Anterior cingulate cortex (tissue), 58 donors: ENCODE measurements at regions not wholly inside any gene's neighbourhood (a gene's known extent, or its start where the extent isn't known, plus 50 kb on each side); places are given as distances from the start of the nearest gene placed in this dataset.

Source experiments
- DNase-seq, 58 donors: peaks; one replicate each; lab custom pipeline; 2025; lab: John Stamatoyannopoulos, UW

DNA sequence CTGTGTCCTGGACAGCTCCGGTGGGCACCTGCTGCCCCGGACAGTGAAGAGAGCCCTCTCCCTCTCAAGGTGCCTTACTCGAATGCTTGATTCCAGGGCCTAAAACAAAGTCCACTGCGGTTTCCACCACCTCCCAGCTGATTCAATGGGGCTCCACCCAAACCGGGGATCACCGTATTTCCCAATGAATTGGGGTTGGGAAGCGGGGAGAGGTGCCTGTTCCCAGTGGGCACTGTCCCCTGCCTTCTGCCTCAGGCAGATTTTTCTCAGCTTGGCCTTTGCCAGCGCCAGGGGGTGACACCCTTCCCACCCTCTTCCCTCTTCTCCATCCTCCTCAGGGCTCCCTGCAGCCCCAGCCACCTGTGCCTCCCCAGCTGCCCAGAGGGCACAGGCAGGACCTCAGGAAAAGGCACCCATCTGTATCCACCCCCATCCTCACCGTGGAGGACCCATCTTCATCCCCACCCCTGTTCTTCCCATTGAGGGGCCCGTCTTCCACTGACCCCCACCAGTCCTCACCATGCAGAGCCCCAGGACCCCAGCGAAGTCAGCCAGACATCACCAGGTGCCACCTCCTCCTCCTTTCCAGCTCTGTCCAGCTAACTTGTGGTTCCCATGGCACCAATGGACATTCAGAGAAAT, 66.7 kb upstream of the HPCAL1 start:
- no peak for DNase-seq

- DNase-seq: no peak
Measured at GRCh38 chr2:10236571-10237391, 65.9 kb upstream of the HPCAL1 start.

DNA sequence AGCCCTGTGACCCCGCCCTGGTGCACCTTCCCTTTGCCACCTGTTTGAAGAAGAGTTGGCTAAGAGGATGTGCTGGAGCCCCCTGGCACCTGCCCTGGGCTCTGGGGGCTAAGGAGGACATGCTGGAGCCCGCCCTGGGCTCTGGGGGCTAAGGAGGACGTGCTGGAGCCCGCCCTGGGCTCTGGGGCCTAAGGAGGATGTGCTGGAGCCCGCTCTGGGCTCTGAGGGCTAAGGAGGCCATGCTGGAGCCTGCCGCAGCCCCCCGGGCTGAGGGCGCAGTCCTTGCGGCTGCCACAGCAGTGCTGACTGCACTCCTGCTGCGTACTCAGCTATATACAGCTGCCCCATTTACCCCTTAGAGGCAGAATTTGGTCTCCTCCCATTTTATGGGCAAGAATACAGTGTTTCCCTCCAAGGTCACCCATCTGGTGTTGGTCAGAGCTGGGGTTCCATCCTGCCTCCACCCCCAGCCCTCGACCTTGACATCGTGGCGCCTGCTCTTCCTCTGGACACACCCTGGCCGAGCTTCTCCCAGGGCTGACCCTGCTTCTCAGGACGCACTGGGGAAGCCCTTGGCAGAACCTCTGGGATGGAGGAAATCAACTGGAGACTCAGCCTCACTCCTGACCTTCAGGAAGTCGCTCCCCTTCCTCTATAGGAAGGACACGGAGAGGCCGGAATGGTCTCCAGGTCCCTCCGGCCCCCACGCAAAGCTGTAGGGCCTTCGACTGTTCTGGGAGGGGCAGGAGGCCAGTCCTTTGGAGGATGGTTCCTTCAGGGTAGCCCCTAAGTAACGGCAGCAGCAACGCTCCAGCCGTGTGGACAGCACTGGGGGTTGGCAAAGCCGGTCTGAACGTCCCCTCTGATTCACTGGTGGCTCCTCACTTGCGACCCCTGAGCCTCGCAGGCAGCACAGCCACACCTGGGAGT, 65.0 kb upstream of the HPCAL1 start:
- no peak for DNase-seq

GRCh38 chr2:10238396-10238795, 64.3 kb upstream of the HPCAL1 start:
- DNase-seq: no peak

GRCh38 chr2:10238991-10239485, 63.7 kb upstream of the HPCAL1 start:
- DNase-seq: no peak

DNA sequence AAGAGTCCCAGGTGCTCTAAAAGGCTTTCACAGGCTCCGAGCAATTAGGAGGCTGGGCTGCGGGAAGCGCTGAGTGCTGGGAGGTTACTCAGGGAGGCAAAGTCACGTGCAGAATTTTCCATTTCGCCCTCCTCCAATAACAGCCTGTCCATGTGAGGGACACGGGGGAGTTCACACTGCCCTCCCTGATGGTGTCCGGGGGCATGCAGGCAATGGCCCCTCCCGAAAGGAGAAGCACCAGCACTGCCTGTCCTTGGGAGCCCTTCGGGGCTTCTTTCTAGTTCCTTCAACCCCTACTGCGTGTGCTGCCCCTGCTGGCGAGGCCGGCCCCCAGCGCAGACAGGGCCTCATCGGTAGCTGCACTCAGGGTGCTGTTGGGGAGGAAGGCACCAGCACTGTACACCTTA, 63.1 kb upstream of the HPCAL1 start:
- DNase-seq: no peak

GRCh38 chr2:10240161-10240681, 62.5 kb upstream of the HPCAL1 start:
- DNase-seq: no peak

GRCh38 chr2:10240911-10241610, 61.6 kb upstream of the HPCAL1 start:
- no peak for DNase-seq

GRCh38 chr2:10241641-10242430, 60.9 kb upstream of the HPCAL1 start:
- no peak for DNase-seq

GRCh38 chr2:10242451-10242850, 60.3 kb upstream of the HPCAL1 start:
- DNase-seq: no peak

DNA sequence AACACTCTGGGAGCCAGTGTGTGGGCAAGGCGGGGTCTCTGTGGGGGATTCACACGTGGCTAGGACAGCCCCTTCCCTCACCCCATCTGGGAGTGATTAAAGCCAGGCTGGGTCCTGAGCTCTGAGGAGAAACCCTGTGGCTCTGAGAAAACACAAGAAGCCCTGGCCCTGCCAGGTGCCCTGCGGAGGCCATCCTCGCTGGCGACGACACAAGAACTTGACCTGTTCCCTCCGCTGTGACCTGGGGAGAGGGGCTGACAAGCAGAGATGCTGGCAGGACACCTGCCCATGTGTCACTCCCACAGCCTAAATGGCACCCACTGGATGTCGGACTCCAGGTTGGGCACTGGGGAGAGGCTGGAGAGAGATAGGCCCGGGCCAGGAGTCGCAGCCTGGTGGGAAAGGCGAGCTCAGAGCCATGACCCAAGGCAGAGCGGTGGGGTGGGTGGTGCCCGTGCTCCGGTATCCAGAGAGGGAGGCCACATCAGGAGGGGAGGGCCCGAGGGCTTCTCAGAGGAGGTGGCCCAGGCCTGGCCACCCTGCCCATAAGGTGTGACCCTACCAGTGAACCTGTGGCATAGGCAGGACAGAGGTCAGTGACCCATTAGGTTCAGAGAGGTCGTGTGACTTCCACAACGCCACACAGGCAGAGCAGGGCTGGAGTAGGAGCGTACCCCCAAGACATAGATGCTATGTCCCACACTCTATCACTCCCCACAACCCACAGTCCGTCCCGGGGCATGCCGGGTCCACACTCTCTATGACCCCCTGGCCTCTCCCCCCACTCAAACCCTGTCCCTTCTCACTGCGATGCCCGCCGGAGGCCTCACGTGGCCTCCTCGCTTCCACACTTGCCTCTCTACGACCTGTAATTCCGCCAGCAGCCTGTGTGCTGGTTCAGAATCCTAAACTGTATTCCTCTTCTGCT, 59.4 kb upstream of the HPCAL1 start:
- DNase-seq: no peak

- DNase-seq: no peak
Measured at GRCh38 chr2:10243926-10244270, 58.8 kb upstream of the HPCAL1 start.

GRCh38 chr2:10245021-10245420, 57.7 kb upstream of the HPCAL1 start:
- DNase-seq: no peak

DNA sequence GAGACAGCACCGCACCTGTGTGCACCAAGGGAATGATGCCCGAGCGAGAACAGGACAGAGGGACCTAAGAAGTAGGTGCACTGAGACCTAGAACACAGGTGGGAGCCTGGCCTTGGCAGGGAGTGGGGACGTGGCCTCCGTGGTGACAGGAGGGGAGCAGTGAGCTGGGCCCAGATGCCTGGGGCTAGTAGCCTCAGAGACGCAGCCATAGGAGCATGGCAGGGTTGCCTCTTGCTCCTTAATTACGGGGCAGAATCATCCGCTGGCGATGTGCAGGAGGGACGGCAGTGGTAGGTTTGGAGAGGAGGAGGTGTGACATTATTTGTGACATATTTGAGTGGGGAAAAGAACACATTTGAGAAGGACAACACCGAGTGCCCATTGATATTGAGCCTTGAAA, 57.0 kb upstream of the HPCAL1 start:
- no peak for DNase-seq

DNA sequence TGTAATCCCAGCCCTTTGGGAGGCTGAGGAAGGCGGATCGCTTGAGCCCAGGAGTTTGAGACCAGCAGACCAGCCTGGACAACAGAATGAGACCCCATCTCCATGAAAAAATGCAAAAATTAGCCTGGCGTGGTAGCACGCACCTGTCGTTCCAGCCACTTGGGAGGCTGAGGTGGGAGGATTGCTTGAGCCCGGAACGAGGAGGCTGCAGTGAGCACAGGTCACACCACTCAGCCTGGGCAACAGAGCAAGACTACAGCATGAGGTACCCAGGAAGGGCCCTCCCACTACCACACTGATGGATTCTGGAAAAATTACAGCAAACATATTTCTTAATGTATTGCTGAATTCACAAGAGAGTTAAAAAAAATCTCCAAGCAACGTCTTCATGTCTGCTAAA, 56.3 kb upstream of the HPCAL1 start:
- no peak for DNase-seq

DNA sequence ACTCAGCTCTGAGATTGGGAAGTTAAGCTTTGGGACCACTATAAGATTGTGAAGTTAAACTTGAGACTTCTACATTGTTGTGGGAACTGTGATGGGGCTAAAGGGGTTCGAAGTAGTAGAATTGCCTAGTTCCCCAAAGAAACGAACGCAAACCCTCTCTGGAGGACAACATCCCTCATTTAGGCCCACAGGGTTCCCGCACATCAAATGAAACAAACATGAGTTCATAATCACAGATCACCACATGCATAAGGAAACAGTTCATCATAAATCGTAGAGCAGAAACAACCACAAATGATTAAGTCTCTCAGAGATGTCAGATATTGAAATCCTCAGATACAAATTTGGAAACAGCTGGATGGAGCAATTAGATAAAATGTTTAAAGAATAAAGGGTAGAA, 55.9 kb upstream of the HPCAL1 start:
- DNase-seq: no peak

DNA sequence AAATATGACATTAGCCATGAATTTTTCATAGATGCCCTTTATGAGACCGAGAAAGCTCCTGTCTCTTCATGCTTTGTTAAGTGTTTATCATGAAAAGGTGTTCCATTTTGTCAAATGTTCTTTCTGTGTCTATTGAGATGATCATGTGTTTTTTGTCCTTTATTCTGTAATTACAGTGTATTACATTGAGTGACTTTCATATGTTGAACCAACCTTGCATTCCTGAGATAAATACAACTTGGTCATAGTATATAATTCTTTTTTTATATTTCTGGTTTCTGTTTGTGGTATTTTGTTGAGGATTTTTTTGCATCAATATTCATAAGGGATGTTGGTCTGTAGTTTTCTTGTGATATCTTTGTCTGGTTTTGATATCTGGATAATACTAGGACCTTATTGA, 52.9 kb upstream of the HPCAL1 start:
- DNase-seq: no peak

DNA sequence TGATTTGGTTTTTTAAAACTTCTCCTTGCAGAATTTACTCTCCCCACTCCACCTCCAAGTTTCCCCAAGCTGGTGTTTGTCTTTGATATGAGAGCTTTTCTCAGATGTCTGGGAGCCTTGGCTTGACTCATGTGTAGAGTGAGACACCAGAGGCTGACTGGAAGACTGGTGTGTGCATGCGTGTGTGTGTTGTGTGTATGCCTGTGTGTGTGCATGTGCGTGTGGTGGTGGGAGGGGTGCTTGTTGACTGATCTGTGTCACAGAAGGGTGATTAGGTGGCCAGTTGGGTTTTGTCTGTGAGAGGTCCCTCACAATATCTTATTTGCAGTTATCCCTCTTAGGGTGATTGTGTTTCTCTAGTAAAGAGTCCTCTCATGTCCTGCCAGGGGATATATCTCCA, 50.5 kb upstream of the HPCAL1 start:
- DNase-seq: no peak
